Epithelial cell of esophagus (primary cell): ENCODE measurements at regions not wholly inside any gene's neighbourhood (a gene's known extent, or its start where the extent isn't known, plus 50 kb on each side); places are given as distances from the start of the nearest gene placed in this dataset.

ENCODE experiments used
- DNase-seq: peaks from one replicate; pipeline ENCODE4 v3.0.0; 2010; ENCODE audit warnings: low read depth
- H3K4me3 ChIP-seq: 2 replicates; pipeline ENCODE4 v1.5.1; 2011; ENCODE audit warnings: mild to moderate bottlenecking, low read length, control low read depth
- CTCF ChIP-seq: IDR thresholded peaks from 2 replicates; pipeline ENCODE4 v1.5.1; 2011; ENCODE audit warnings: low read depth, mild to moderate bottlenecking, low read length, control low read depth, inconsistent platforms; ENCODE audit not compliant: insufficient read depth; ENCODE audit errors: missing control alignments

- no peak for TF ChIP-seq CTCF
- DNase-seq = peak; percentile 90
- H3K4me3 ChIP-seq = no peak overlapping the region
Observed at GRCh38 chr9:27799326-27799725, 226.0 kb upstream of the C9orf72 start.

DNA sequence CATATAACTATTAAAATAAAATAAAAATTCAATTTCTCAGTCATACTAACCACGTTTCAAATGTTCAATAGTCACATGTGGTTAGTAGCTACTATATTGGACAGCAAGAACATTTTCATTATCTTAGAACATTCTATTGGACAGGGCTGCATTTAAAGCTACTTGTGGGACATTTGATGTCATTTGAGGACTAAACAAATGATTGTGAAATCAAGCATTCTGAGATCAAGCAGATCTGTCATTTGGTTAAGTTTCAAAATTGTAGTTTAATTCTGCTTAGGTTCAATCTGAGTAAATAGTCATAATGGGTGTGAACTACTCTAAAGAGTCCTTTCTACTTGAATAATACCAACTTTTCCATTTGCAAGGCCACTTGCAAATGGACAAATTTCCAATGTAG lies 226.9 kb upstream of the C9orf72 start:
- no peak for TF ChIP-seq CTCF
- peak; percentile 14 for DNase-seq
- H3K4me3 ChIP-seq = no peak overlapping the region

DNA sequence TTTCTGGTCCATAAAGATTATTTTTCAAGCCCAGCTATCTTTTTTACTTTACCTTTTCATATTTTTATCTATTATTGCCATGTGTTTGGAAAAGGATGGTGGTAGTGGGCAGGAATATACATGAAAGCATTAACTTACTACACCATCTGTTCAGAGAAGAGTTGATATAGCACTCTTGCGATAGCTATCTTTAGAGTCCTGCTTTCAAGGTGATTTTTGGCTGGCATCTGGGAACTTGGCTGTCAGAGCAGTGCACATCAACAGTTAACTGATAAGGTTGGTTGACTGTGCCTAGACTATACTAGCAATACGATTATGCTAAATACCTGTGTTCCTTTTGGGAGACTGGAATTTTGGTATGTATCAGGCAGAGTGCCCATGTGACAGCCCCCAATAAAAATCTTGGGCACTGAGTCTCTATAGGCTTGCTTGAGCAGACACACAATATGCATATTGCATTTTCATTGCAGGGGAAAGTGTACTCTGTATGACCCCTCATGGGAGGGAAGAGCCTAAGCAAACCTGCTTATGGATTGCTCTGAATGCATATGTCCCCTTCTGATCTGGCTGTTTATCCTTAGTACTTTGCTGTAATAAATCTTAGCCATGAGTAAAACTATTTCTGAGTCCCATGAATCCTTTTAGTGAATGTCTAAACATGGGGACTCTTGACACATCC lies 227.6 kb upstream of the C9orf72 start:
- TF ChIP-seq CTCF = no peak
- no peak for DNase-seq
- no peak overlapping the region for H3K4me3 ChIP-seq

GRCh38 chr9:27801545-27801944 lies 228.3 kb upstream of the C9orf72 start:
- DNase-seq = no peak
- no peak for TF ChIP-seq CTCF
- H3K4me3 ChIP-seq = no peak overlapping the region

DNA sequence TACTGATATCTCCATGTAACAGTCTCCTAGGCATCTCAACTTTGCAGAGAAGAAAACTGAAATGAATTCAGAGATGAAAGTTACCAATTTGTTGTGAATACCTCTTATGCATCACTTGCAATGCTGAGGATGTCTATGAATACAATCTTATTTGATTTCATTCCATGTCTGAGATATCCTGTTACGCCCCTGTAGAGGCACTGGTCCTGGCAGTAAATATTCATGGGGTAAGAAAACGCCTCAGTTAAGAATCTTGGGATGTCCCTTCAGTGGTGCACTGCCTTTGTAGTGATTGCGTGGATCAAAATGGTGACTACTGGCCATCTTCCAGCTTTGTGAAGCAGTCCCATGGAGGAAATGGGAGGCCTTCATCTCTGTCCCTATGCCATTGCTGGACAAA lies 229.1 kb upstream of the C9orf72 start:
- TF ChIP-seq CTCF = no peak
- DNase-seq = no peak
- no peak overlapping the region for H3K4me3 ChIP-seq

DNA sequence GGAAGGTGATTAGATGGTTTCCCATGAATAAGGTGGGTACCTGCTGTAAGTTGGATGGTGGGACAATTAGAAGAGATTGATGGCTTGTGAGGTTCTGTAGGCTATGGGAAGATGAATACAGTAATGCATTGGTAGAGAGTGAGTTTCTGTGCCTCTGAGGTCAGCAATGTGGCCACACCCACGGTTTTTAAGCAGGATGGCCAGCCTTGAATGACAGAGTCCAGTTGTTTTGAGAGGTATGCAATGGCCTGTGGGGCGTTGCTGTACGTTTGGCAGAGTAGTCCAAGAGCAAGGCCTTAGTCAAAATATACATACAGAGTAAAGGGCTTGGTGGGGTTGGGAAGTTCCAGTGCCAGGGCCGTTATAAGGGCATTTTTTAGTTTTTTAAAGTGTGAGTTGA lies 235.6 kb upstream of the C9orf72 start:
- TF ChIP-seq CTCF = no peak
- no peak for DNase-seq
- H3K4me3 ChIP-seq = no peak overlapping the region

DNA sequence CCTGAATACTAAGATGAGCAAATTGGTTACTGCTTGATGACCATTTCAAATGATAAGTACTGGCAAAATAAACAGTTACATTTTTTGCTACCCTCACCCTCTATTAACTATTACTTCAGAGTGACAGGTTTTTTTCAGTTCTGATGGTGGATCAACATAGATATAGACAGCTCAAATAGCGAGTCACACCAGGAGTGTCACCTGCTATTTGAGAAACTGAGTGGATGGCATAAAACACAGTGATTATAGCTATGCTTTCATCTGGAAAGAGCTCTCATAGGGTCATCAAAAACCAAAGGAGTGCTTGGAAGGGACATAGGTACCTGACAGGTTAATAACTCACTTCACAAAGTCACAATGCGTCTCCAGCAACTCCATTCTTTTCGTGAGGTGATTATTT lies 244.5 kb upstream of the C9orf72 start:
- no peak for DNase-seq
- no peak for TF ChIP-seq CTCF
- no peak overlapping the region for H3K4me3 ChIP-seq
